D721Med (cell line): ENCODE measurements at regions not wholly inside any gene's neighbourhood (a gene's known extent, or its start where the extent isn't known, plus 50 kb on each side); places are given as distances from the start of the nearest gene placed in this dataset.
"Not testable (repeated sequence)": the region's sequence is repeated elsewhere in the genome, so short reads cannot be mapped to it uniquely, and the experiment has no call there.

Source experiments
- DNase-seq: peaks from one replicate; pipeline ENCODE4 v3.0.0; 2011; ENCODE audit warnings: low spot score; ENCODE audit not compliant: insufficient read length
- FAIRE-seq: peaks from 2 replicates; lab custom pipeline; 2011; peaks lifted over from hg19 to GRCh38; lab: Jason Lieb, UNC
- TF ChIP-seq, protein P1 (sequence below): IDR thresholded peaks from 2 replicates; pipeline ENCODE4 v1.5.1; 2012; ENCODE audit warnings: mild to moderate bottlenecking, control low read depth; ENCODE audit not compliant: insufficient read depth; ENCODE audit errors: missing control alignments

GRCh38 chr4:63211776-63212479 lies 1197.3 kb downstream of the TECRL start:
- TF ChIP-seq, protein P1, sequence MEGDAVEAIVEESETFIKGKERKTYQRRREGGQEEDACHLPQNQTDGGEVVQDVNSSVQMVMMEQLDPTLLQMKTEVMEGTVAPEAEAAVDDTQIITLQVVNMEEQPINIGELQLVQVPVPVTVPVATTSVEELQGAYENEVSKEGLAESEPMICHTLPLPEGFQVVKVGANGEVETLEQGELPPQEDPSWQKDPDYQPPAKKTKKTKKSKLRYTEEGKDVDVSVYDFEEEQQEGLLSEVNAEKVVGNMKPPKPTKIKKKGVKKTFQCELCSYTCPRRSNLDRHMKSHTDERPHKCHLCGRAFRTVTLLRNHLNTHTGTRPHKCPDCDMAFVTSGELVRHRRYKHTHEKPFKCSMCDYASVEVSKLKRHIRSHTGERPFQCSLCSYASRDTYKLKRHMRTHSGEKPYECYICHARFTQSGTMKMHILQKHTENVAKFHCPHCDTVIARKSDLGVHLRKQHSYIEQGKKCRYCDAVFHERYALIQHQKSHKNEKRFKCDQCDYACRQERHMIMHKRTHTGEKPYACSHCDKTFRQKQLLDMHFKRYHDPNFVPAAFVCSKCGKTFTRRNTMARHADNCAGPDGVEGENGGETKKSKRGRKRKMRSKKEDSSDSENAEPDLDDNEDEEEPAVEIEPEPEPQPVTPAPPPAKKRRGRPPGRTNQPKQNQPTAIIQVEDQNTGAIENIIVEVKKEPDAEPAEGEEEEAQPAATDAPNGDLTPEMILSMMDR = no peak
- DNase-seq (no peak), FAIRE-seq (no peak)

DNA sequence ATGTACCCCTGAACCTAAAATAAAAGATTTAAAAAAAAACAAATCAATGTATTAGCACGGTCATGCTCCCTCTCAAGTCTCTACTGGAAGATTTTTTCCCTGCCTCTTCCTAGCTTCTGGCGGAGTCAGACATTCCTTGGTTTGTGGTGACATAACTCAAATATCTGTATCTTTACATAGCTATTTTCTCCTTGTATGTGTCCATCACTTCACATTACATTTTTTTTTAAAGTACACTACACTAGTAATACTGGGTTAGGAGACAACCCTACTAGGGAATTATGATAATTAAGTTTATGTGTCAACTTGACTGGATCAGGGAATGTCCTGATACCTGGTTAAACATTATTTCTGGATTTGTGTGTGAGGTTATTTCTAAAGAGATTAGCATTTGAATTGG lies 1197.9 kb downstream of the TECRL start:
- TF ChIP-seq, protein P1 = no peak
- no peak for DNase-seq
- FAIRE-seq = no peak

- FAIRE-seq, DNase-seq: not testable (repeated sequence)
Measured at GRCh38 chr4:63193029-63193428, 1216.2 kb downstream of the TECRL start.

GRCh38 chr4:63171341-63171740 lies 1237.9 kb downstream of the TECRL start:
- TF ChIP-seq, protein P1 = no peak
- DNase-seq (no peak), FAIRE-seq (no peak)

GRCh38 chr4:63170923-63171322 lies 1238.3 kb downstream of the TECRL start:
- no peak for FAIRE-seq
- no peak for DNase-seq

DNA sequence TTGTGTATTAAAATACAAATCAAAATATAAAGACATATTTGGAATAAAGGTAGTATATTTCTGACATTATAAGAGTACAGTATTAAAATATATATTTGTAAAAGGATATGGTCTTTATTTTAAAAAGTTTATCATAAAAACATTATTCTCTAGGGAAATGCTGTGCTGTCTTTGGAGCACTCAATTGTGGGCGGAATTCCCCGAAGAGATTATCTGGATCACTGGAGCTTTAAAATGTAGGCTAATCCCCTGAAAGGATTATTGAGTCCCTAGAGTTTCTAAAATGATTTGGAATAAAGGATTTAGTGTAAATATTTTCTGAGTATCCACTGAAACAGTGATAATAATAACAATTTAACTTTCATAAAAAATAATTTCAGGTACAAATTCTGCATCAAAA lies 1239.4 kb downstream of the TECRL start:
- DNase-seq = peak; percentile 16
- TF ChIP-seq, protein P1 = no peak
- peak; percentile 76 for FAIRE-seq

More at GRCh38 chr4:63170923-63171322, 1238.3 kb downstream of the TECRL start:
- TF ChIP-seq, protein P1 = no peak

DNA sequence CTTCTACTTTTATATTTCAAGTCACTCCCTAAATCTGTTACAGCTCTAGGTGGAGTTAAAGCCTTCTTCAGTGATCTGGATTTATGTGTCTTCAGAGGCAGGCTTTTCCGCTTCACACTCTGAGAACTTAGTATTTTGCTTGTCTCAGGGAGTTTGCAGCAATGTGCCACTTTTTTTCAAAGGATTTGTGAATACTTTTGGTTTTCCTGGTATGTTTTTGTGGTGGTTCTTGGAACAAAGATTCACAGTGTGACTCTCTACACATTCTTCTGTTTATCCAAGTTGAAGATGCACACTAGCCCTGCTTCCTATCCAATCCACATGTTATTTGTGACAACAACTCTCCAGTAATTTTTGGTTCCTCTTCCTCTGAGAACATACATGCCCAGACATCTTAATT lies 1253.7 kb downstream of the TECRL start:
- FAIRE-seq (no peak), DNase-seq (no peak)
- TF ChIP-seq, protein P1 = no peak

DNA sequence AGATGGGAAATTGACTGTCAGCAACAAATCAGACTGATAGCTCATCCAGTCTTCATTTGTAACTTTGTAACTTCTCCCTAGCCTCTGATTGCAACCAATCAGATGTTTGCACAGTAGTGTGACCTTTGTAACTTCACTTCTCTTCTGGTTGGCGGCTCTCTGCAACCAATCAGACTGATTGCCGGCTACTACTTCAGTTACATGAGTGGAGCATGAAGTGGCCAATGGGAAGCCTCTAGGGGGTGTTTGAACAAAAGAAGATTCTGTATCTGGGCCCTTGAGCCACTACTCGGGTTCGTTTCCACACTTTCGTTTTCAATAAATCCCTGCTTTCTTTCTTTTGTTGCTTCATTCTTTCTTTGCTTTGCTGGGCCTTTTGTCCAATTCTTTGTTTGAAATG lies 1285.8 kb downstream of the TECRL start:
- no peak for DNase-seq
- no peak for FAIRE-seq
- TF ChIP-seq, protein P1 = no peak
